HS-27A (cell line): ENCODE measurements at regions not wholly inside any gene's neighbourhood (a gene's known extent, or its start where the extent isn't known, plus 50 kb on each side); places are given as distances from the start of the nearest gene placed in this dataset.

Source experiments
- DNase-seq: peaks from one replicate; pipeline ENCODE4 v3.0.0-alpha.2; 2012; ENCODE audit warnings: low read depth, missing footprints

- DNase-seq, result no peak
Observed at GRCh38 chr12:114935658-114936057, 251.7 kb upstream of the TBX3 start.

DNA sequence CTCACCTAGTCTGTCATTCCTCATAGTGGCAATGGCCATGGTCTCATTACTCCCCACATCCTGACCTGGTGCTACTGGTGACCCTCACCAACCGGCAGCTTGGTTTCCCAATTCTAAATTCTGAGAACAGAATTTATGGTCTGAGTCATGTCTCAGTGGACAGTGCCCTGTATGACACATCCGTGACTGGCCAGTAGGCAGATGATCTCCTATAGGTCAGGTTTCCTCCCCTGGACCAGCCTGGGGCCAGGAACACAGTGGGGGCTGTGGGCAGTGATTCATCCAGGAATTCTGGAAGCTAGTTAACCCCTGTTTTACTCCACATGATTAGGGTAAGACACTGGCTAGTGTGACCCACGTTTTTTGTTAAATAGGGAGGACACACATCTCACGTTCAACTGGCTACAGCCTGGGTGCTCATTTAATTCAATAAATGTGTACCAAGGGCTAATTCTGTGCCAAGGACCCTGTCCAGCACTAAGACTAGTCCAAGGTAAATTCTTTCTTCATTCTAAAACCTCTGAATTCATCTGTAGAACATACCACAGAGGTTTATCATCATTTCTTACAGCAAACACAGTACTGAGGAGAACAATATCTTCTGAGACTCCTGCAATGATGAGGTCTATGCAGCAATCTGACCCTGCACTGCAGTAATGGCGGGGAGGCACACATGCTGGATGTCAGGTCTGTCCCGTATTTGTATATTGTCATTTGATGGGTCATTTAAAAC, 249.6 kb upstream of the TBX3 start:
- peak; percentile 11 for DNase-seq

GRCh38 chr12:114932806-114933205, 248.8 kb upstream of the TBX3 start:
- no peak for DNase-seq

- DNase-seq, result no peak
Observed at GRCh38 chr12:114931025-114931424, 247.1 kb upstream of the TBX3 start.

- DNase-seq, result no peak
Observed at GRCh38 chr12:114926341-114926740, 242.4 kb upstream of the TBX3 start.

- no peak for DNase-seq
Observed at GRCh38 chr12:114924946-114925475, 241.0 kb upstream of the TBX3 start.

GRCh38 chr12:114921781-114922180, 237.8 kb upstream of the TBX3 start:
- DNase-seq, result no peak

DNA sequence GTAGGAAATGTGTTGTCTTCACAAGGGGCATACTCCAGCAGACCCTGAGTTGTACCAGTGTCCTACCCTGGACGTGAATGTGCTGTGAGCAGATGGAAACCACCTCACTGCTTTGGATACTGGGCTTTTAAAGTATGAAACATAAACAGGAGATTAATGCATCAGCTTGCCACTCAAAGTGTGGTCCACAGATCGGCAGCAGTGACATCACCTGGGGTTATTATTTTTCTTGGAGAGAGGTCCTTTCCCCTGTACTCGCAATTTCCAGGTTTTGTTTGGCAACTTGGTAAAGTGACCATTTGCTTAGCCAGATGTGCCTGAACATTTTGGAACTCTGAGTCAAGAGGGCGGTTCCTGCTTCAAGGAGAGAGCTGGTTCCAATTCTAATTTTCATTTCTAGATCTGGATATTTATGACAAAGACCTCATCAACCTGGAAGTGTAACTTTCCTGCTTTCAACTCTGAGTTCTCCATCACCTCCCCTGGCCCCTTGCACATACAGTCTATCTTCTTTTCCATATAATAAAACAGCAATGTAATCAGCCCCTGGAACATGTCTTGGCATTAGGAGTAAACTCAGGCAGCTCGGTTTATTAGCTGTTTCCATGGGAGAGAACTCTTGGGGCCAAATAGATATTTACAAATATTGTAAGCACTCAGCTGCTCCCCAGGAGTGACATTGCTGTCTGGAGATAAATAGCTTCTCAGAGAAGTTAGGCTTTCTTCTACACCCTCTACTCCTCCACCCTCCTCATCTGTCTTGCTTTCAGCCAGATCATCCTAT, 237.0 kb upstream of the TBX3 start:
- DNase-seq, result no peak

DNA sequence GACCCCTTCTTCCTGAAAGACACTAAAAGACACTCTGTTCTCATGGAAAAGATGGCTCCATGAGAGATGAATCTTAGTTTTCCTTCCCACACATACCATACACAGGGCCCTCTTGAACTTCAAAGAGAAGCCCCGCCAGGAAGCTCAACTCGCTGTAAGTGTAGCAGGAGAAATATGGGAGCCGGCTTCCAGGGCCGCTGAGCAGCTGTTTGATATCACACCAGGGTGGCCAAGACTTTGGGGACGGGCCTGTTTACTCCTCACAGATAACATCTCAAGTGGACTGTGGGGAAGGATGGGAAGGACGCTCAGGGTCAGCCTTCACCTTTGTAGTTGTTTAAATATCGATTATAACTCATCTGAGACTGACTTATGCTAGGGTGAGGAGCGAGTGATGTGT, 235.5 kb upstream of the TBX3 start:
- no peak for DNase-seq

- DNase-seq, result no peak
Observed at GRCh38 chr12:114918535-114919233, 234.7 kb upstream of the TBX3 start.

GRCh38 chr12:114917953-114918352, 234.0 kb upstream of the TBX3 start:
- no peak for DNase-seq

GRCh38 chr12:114917307-114917706, 233.3 kb upstream of the TBX3 start:
- DNase-seq, result no peak

GRCh38 chr12:114916541-114916940, 232.6 kb upstream of the TBX3 start:
- no peak for DNase-seq

DNA sequence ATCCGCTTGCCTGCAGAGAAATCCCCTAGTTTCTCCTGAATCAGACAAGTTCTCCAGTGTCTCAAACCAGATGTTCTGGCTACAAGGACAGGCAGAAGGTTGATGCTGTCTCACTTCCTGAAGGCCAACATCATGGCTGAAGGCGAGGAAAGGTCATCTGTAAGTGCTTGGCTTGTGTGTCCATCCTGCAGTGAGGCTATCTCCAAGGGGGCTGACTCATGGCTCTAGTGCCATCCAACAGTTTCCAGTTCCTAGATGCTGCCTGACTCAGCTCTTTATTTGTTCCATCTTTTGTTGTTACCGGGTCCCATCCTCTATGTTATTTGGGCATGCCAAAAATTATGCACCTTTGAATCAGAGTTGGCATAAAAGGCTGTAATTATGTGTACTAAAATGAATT, 232.1 kb upstream of the TBX3 start:
- no peak for DNase-seq

DNA sequence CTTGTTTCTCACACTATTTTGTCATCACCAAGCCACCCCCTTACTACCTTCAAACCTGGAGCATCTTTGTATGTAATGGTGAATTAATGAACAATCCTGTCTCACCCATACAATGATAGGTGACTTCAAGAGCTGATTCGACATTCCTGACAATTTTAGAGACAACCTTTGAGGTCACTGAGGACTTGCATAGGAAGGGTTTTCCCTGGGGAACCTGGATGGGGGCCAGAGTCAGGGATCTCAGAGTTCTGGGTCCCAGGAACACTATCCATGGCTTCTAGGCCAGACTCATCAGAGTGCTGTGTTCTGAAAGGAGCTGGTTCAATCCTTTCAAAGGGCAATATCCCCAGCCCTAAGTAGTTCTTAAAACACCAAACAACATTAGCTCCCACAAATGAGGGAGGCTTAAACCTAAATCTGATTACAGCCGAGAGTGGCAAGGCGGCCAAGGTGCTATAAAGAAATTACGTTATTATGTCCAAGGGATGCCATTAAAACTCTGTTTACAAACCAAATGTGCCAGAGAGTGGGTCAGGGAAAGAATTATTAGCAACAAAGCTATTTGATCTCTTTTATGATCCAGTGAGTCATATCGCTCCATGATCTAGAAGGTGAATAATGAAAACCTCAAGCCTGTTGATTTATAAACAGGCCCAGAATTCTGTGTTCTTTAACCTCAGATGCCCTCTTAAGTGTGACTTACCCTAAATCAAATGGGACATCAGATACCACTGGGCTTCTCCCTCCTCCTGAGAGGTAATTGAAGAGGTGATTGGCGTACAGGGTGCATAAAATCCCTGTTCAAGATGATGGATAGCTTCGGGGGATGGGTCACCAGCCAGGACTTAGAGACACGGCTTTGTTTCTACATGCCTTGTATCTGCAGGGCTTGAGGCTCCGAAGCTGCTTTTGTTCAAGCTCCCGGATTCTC, 230.2 kb upstream of the TBX3 start:
- no peak for DNase-seq

DNA sequence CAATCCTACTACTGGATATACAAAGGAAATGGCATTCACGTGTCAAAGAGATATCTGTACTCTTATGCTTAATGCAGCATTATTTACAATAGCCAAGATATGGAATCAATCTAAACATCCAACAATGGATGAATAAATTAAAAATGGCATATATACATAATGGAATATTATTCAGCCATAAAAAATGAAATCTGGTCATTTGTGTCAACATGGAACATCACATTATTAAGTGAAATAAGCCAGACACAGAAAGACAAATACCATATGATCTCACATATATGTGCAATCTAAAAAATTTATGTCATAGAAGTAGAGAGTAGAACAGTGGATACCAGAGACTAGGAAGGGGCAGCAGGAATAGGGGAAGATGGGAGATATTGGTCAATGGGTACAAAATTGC, 228.8 kb upstream of the TBX3 start:
- DNase-seq, result no peak

DNA sequence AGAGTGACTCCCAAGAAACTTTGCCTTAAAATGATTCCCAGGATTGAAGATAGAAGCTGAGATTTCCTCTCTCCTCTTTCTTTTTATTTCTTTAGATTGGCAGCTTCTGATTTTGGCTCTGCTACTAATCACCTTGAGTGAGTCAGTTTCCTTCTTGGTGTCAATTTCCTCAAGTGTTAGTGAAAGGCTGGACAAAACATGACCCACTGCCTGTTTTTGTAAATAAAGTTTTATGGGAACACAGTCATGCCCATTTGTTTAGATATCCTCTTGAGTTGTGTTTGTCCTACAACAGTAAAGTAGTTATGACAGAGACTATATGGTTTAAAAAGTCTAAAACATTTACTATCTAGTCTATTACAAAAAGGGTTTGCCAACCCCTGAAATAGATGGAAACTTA, 227.2 kb upstream of the TBX3 start:
- DNase-seq, result no peak

- DNase-seq, result no peak
Observed at GRCh38 chr12:114904254-114905003, 220.5 kb upstream of the TBX3 start.

GRCh38 chr12:114903083-114903691, 219.2 kb upstream of the TBX3 start:
- no peak for DNase-seq

DNA sequence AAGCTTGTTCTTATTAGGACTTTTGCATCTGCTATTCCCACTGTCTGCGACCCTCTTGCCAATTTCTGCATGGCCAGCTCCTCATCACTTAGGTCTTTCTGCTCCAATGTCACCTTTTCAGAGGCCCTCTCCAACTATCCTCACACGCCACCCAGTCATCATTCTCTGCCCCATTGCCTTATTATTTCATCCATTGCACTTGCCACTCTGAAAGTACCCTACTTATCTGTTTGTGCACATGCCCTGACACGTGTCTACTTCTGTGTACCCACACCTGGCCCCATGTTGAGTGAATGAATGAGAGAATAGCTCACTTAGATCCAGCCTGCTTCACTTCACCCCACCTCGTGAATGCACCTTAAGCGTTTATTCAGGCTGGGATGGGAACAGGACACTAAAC, 218.7 kb upstream of the TBX3 start:
- DNase-seq, result no peak
